ENCODE measurements at regions not wholly inside any gene's neighbourhood (a gene's known extent, or its start where the extent isn't known, plus 50 kb on each side); places are given as distances from the start of the nearest gene placed in this dataset.

- TF ChIP-seq EZH2 (IDR thresholded peaks at IDR 0.05; ENCODE audit: insufficient read depth, poor library complexity, severe bottlenecking) (no peak), EZH2phosphoT487 (IDR thresholded peaks at IDR 0.05; ENCODE audit: insufficient read depth, low read depth) (no peak)
Measured at GRCh38 chr6:22368794-22369193, 72.0 kb upstream of the PRL start.

Measured in GM23248 (cell line).